GM12873 (cell line): ENCODE measurements at regions not wholly inside any gene's neighbourhood (a gene's known extent, or its start where the extent isn't known, plus 50 kb on each side); places are given as distances from the start of the nearest gene placed in this dataset.

Source experiments
- TF ChIP-seq, protein P1 (sequence below): IDR thresholded peaks from 2 replicates; pipeline ENCODE4 v1.5.1; 2012; ENCODE audit warnings: low read depth, mild to moderate bottlenecking, moderate library complexity, low read length, control low read depth; ENCODE audit not compliant: insufficient read depth; ENCODE audit errors: missing control alignments

- TF ChIP-seq, protein P1, sequence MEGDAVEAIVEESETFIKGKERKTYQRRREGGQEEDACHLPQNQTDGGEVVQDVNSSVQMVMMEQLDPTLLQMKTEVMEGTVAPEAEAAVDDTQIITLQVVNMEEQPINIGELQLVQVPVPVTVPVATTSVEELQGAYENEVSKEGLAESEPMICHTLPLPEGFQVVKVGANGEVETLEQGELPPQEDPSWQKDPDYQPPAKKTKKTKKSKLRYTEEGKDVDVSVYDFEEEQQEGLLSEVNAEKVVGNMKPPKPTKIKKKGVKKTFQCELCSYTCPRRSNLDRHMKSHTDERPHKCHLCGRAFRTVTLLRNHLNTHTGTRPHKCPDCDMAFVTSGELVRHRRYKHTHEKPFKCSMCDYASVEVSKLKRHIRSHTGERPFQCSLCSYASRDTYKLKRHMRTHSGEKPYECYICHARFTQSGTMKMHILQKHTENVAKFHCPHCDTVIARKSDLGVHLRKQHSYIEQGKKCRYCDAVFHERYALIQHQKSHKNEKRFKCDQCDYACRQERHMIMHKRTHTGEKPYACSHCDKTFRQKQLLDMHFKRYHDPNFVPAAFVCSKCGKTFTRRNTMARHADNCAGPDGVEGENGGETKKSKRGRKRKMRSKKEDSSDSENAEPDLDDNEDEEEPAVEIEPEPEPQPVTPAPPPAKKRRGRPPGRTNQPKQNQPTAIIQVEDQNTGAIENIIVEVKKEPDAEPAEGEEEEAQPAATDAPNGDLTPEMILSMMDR, result no peak
Measured at GRCh38 chr4:18441203-18441590, 419.6 kb upstream of the LCORL start.

- TF ChIP-seq, protein P1, result no peak
Measured at GRCh38 chr4:18440527-18441202, 419.1 kb upstream of the LCORL start.

- TF ChIP-seq, protein P1, result no peak
Measured at GRCh38 chr4:18439311-18439710, 417.8 kb upstream of the LCORL start.

GRCh38 chr4:18435781-18436180, 414.2 kb upstream of the LCORL start:
- TF ChIP-seq, protein P1, result no peak

GRCh38 chr4:18422685-18423084, 401.1 kb upstream of the LCORL start:
- TF ChIP-seq, protein P1, result no peak

- TF ChIP-seq, protein P1, result no peak
Measured at GRCh38 chr4:18421519-18421918, 400.0 kb upstream of the LCORL start.

DNA sequence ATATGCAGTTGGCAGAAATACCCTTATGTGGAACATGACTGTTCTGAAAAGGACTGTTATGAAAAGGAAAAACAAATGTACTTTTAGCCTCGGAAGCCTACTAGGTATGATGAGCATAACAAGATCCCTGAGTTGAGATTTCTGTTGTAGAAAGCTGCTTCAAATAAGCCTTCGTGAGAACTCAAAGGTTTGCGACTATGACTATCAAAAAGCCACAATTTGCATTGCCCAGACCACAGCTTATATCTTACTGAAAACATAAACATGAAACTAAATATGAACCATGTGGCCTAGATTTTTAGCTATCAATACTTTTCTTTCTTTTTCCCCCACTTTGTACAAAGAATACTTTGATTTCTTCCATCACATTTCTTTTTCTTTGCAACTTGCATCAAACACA, 398.2 kb upstream of the LCORL start:
- TF ChIP-seq, protein P1, result no peak

DNA sequence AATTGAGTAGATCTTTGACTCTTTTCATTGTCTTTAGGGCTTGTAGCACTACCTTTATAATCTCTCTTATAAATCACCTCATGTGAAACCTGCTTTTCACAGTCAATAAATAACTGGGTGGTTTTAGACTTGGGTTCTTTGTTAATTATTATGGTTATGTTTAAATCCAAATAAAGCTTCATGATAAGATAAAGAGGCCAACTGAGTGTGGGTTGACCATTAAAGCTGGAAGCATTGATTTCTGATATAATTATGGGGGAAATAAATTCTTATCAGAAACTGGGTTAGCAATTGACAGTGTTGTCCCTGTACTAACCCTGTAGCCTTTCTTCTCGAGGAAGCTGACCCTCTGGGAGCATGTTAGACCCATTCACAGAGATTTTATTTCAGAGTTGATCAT, 384.7 kb upstream of the LCORL start:
- TF ChIP-seq, protein P1, result no peak
